Skin epidermis (tissue), 12 donors: ENCODE measurements at regions not wholly inside any gene's neighbourhood (a gene's known extent, or its start where the extent isn't known, plus 50 kb on each side); places are given as distances from the start of the nearest gene placed in this dataset.
"Not testable (repeated sequence)": the region's sequence is repeated elsewhere in the genome, so short reads cannot be mapped to it uniquely, and the experiment has no call there.

Experiments used
- H3K27ac ChIP-seq, 21 experiments: fragments of 200-600 bp; sonication (generic) in 11 of 21; one replicate each; pipeline ENCODE4 v1.5.0; 2020; ENCODE audit warnings: mild to moderate bottlenecking in 3 of 21, inconsistent platforms in 2 of 21, moderate library complexity in 2 of 21
- H3K4me3 ChIP-seq, 7 experiments: fragments of 200-600 bp; sonication (generic) in 2 of 7; one replicate each; pipeline ENCODE4 v1.5.0; 2020; ENCODE audit warnings: inconsistent platforms in 2 of 7, mild to moderate bottlenecking in 2 of 7, moderate library complexity in 1 of 7

- H3K27ac ChIP-seq, result not testable (repeated sequence)
Measured at GRCh38 chr3:125907279-125907678, 61.7 kb upstream of the ROPN1B start.

GRCh38 chr3:125910851-125911250, 58.1 kb upstream of the ROPN1B start:
- H3K4me3 ChIP-seq, H3K27ac ChIP-seq: not testable (repeated sequence)

More at GRCh38 chr3:125907279-125907678, 61.7 kb upstream of the ROPN1B start:
- H3K4me3 ChIP-seq, result not testable (repeated sequence)

- peak overlapping the region; percentile 46 to 93 (median 85) for H3K27ac ChIP-seq
- H3K4me3 ChIP-seq, result peak overlapping the region; percentile 48 to 74 (median 70)
Measured at GRCh38 chr3:125914608-125915436, 54.2 kb upstream of the ROPN1B start.

GRCh38 chr3:125915437-125915787, 53.6 kb upstream of the ROPN1B start:
- Histone ChIP-seq H3K4me3 (peak overlapping the region; percentile 48 to 74 (median 70)), H3K27ac (peak overlapping the region; percentile 46 to 93 (median 85))

- Histone ChIP-seq H3K27ac (peak overlapping the region; percentile 46 to 93 (median 86)), H3K4me3 (peak overlapping the region; percentile 48 to 74 (median 70))
Measured at GRCh38 chr3:125915792-125916375, 53.1 kb upstream of the ROPN1B start.

GRCh38 chr3:125916376-125916978, 52.5 kb upstream of the ROPN1B start:
- peak overlapping the region; percentile 52 to 93 (median 85) for H3K27ac ChIP-seq
- peak overlapping the region; percentile 48 to 86 (median 72) for H3K4me3 ChIP-seq

GRCh38 chr3:125917020-125917549, 51.9 kb upstream of the ROPN1B start:
- peak overlapping the region; percentile 48 to 86 (median 72) for H3K4me3 ChIP-seq
- H3K27ac ChIP-seq, result peak overlapping the region in 20 of 21 experiments; percentile 62 to 91 (median 80)

GRCh38 chr3:125918024-125918423, 51.0 kb upstream of the ROPN1B start:
- not testable (repeated sequence) for H3K4me3 ChIP-seq, H3K27ac ChIP-seq

GRCh38 chr3:125918451-125918850, 50.5 kb upstream of the ROPN1B start:
- not testable (repeated sequence) for H3K4me3 ChIP-seq

GRCh38 chr3:125918866-125919265, 50.1 kb upstream of the ROPN1B start:
- not testable (repeated sequence) for H3K4me3 ChIP-seq, H3K27ac ChIP-seq

More at GRCh38 chr3:125918451-125918850, 50.5 kb upstream of the ROPN1B start:
- H3K27ac ChIP-seq, result not testable (repeated sequence)
